Lung microvascular endothelial cell (primary cell): ENCODE measurements at regions not wholly inside any gene's neighbourhood (a gene's known extent, or its start where the extent isn't known, plus 50 kb on each side); places are given as distances from the start of the nearest gene placed in this dataset.

Experiments
- DNase-seq, 2 donors: peaks; one replicate each; pipeline versions ENCODE4 v3.0.0 to v3.0.0-alpha.2; 2010; ENCODE audit warnings: low read depth in 2 of 2

DNA sequence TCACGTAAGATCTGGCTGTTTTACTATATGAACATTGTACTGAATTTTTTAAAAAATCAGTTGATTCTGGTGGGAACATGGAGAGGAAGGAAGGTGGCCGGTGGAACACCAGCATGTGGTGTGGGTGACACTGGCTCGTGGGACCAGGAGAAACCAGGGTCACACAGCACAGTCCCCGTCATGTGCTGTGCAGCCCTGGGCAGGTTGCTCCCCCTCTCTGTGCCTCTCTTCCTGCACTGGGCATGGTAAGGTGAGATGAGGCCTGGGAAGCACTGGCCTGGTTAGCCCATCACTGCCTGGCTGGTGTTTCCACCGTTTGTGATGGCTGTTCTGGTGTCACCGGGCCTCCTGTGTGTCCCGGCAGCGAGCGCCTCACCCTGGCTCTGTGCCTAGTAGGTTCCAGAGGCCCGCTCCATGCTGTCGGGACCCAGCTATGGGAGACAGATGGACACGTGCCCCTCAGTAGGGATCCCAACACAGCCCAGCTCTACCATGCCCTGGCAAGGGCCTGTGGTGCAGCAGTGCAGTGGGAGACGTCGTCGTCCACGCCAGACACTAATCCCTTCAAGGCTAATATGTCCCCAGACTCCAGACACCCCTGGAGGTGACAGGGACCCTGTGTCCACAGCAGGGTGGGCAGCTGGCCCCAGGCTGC lies 88.2 kb upstream of the LINC01488 start:
- DNase-seq, result no peak

DNA sequence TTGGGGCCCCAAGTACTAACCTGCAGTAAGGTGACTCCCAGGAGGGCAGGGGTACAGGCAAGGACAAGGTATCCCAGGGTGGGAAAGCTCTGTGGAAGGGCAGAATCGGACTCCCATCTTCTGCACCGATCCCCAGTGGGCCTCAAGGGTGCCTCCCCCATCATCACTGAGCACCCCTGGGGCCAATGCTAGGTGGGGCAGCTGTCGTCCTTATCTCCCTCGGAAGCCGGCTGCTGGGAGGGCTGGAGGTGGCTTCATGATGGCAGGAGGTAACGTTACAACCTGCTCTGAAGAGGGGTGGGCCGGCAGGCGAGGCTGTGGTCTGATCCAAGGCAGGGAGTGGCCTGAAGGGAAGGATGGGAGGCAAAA lies 87.6 kb upstream of the LINC01488 start:
- no peak for DNase-seq

DNA sequence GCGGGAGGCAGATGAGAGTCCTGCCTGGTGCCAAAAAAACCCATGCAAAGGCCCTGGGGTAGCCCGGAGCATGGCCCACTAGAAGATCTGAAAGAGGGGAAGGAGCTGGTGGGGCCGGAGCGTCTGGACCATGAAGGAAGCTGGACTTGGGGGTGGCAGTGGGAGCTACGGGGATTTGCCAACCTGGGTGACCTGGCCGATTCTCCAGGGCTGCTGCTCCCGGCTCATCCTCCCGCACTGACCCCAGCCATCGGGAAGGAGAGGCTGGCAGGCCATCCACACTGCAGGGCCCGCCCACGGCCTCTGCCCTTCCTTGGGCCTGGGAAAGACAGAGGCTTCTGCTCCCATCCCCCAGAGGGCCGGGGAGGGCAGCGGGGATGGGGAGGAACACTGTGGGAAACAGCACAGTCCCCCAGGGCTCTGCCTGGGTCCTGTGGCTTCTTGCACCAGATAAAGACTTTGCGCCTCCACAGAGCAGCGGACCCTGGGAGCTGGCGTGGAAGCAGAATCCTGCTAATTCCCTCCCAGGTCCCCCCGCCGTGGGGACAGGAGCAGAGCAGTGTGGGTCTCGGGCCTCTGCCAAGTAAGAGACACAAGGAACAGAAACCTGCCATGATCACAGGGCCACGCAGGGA lies 87.1 kb upstream of the LINC01488 start:
- no peak for DNase-seq

DNA sequence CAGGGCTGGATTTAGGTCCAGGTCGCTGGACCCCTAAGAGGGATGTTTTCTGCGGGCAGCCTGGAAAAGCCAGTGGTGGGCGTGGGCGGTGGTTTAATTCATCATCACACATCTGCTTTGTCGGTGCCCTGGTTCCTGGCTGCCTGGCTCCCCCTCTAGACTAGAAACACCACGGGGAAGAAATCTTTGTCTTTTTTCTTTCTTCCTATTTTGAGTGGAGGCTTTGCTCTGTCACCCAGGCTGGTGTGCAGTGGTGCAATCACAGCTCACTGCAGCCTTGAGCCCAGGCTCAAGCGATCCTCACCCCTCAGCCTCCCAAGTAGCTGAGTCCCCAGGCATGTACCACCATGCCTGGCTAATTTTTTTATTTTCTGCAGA lies 86.6 kb upstream of the LINC01488 start:
- DNase-seq, result no peak

DNA sequence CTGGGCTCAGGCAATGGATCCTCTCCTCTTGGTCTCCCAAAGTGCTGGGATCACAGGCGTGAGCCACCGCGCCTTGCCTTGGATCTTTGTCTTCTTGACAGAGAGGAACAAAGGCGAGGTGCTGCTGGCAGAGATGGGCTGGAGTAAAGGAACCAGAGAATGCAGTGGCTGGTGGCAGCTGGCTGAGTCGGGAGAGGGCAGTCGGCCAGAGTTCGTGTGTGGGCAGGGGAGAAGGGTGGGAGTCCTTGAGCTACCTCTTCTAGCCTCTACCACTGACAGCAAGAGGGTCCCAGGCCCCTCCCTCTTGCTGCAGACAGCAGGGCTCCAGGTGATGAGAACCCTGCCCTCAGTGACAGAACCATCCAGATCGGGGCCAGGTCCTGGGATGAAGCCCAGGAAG lies 86.2 kb upstream of the LINC01488 start:
- no peak for DNase-seq

DNA sequence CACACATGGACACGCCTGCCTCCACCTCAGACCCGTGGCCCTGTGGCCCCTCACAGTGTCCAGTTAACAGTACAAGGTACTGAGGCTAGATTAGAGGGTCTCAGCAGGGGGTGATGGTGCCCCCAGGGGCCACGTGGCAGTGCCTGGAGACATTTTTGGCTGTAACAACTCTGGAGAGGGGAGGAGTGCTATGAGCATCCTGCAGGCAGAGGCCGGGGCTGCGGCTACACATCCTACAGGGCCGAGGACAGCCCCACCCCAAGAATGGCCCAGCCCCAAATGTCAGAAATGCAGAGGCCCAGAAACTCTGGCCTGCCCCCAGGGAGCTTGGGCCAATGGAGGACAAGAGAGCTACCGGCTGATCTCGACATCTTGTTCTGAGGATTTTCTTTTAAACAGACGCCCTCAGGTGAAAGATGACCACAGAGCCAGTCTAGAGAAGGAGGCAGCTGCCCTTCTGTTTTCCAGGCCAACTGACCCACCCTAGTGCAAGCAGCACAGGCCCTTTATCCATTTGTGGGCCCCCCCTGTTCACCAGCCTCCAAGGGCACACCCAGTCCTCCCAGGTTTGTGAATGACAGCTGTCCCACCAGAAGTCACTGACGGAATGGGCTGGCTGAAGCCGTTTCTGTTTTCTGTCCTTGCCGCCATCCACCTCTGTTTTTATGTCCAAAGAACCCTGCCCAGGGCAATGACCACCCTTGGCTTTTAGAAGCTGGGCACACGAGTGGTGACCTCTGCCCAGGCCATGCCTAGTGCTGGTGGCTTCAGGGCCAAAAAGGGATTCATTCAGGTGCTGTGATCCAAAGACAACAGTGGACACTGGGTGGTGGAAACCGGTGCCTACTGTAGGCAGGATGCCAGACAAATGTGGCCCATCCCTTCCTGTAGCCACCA lies 85.2 kb upstream of the LINC01488 start:
- no peak for DNase-seq

DNA sequence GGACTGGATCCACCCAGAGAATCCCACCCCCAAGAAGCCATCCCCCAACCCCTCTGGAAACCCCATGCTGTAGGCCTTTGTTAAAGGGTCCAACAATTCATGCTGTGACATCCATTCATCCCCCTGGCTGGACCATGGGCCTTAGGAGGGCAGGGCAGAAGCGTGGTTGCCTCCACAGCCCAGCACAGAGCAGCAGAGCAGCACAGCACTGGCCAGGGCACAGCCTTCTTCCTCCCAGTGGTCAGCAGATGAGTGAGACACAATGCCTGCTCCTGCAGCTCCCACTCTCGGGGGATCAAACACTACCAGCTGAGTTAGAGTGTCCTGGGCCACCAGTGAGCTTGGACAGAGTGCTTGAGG lies 84.5 kb upstream of the LINC01488 start:
- no peak for DNase-seq

- no peak for DNase-seq
Measured at GRCh38 chr11:69397732-69398131, 83.7 kb upstream of the LINC01488 start.

DNA sequence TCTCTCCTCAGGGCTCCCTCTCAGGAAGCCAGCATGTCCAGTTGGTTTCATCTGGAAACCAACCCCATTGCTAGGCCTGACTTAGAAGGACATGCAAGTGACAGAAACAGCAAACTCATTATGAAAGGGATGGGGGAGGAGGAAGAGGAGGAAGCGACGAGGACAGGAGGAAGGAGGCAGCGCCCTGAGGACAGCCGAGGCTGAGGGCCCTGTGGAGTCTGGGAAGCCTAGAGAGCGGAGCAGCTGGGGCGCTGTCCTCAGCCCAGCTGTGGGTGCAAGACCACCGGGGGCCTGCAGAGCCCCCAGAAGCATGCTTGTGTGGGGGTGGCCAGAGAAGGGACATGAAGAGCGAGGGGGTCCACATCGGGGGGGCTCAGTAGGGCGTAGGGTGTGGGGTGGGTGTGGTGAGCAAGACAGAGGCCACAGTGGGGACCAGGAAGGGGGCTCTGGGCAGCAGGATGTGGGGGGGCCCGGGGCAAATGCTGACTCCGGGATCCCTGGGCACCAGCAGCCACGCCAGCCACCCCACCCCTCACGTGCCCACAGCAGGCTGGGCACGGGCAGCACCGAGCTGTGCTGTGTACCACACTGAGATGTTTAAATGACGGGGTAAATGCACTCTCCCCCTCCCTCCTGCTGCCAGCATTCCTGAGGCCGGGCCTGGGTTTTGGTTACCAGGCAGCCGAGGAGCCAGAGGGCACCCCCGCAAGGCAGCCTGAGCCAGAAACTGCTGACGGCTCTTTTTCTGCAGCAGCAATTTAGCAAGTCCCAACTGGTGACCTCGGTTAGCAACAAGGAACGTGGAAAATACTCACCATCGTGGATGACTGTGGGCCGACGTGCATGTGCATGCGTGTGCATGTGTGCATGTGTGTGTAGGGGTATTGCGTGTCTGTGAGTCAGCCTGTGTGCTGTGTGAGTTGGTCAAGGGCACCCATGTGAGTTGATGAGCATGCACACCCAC lies 82.7 kb upstream of the LINC01488 start:
- DNase-seq, result no peak

GRCh38 chr11:69400140-69400539 lies 81.3 kb upstream of the LINC01488 start:
- no peak for DNase-seq

- no peak for DNase-seq
Measured at GRCh38 chr11:69400771-69401590, 80.5 kb upstream of the LINC01488 start.

DNA sequence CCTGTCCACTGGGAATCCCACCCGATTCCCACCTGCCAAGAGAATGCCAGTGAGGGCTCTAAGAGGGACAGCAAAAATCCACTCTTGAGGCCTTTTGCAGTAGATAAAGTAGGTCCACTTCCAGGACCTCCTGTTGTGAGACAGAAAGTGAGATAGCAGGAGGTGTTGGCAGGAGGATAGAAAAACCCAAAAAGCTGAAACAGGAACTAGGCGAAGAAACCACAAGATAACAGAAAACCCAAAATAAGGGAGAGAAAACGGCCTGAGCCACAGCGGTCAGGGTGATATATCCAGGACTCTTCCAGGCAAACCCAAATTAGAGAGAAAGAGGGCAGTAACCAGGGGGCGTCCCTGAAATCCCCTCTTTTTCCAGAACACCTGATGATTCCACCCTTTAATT lies 79.7 kb upstream of the LINC01488 start:
- DNase-seq, result no peak

DNA sequence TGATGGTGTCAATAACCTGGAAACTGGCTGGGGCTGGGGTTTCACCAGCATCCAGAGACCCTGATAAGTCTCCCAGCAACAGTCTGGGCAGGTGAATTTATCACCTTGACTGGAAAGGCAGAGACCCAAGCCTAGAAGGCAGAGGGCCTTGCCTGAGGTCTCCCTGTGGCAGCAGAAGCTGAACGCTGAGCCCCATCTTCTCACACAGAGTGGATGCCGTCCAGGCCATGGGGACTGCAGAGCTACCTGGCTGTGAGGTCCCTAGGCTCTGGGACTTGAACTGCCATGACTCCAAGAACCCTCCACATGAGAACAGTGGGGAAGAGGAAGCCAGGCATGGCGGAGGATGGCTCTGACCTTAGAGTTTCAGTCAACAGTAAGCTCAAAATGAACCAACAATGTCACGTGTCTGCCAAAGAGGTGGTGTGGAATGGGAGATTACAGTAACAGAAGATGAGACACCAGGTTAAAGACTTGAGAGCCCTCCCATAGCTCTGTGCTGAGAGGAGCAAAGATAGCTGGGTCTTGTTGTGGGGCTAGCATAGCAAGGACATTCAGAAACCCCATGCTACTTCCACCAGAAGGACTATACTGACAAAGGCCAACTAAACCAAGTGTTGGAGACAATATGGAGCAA lies 79.1 kb upstream of the LINC01488 start:
- no peak for DNase-seq

DNA sequence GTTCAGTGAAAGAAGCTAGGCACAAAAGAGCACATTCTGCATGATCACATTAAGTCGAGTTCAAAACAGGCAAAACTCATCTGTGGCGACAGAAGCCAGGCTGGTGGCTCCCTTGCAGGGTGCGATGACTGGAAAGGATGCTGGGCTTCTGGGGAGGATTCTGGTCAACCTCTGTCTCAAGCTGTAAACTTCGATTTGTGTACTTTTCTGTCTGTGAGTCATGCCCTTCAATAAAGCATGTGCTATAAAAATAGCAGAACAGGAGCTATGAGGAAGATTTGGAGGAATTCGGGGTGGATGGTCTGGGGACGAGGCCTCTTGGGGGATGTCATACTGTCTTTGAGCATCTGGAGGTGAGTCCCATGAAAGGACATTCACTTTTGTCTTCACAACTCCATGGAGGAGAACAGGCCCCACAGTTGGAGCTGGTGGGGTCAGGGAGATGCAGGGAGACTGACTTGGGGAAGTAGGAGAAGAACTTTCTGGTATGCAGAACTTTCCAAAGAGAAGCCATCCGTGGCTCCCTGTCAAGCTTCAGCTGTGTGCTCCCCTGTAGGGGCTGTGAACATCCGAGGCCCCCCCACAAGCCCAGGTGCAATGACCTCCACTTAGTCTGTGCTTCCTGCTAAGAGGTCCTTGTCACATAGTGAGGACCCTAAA lies 77.8 kb upstream of the LINC01488 start:
- no peak for DNase-seq

GRCh38 chr11:69406060-69406459 lies 75.4 kb upstream of the LINC01488 start:
- no peak for DNase-seq

DNA sequence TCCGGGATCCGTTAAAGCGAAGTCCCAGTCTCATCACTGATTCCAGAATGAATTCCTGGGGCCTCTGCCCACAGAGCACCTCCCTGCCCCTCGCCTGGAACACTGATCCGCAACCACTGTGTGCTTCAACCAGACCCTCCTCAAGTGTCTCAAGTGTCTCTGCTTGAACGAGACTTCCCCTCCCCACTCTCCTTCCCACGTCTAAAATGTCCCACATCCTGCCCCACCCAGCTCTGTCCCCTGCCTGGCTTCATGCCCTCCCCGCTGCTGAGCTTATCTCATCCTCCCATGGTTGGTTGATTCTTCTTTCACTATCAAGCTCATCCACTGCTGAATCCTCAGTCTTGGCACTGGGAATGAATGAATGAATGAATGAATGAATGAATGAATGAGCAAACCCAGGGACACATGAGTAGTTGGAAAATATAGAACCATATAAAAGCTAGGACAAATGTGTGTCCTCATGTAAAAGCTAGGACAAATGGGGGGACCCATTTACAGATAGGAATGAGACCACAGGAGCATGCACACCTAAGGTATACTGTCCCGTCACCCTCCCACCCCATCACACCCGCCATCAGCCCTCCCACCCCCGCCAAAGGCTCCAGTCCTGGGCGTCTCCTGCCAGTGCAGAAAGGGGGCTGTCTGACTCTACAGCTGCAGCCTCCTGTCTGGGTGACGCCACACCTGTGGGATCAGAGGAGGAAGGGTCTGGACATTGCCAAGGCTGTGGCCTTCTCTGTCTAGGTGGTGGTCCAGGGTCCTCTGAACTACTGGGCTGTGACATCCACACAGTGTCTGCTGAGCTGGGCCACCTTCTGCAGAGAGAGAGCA lies 71.4 kb upstream of the LINC01488 start:
- DNase-seq, result no peak

DNA sequence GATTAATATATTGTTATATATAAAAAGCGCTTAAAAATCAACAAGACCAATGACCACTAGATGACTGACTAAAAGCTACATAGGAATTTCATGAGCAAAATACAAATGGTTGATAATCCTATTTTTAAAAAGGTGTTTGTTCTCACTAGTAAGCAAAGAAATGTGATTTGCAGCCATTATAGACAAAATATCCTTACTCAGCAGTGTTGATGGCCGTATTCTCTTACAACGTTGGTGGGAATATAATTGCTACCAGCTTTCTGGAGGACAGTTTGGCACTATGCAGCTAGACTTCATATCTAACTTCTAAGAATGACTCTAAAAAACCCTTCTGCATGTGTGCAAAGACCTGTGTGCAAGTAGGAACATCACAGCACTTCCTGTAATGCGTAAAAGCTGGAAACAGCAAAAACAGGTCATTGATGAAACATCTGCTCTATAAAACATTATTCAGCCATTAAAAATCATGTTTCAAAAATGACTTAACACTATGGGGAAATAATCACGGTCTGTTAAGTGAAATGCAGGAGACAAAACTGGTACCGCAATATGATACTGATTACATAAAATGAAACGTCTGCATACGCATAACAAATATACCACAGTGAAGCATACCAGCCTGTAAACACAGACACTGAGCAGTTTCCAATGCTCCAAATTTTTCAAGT lies 70.1 kb upstream of the LINC01488 start:
- no peak for DNase-seq
